Hepatocyte (in vitro differentiated cells): ENCODE measurements at regions not wholly inside any gene's neighbourhood (a gene's known extent, or its start where the extent isn't known, plus 50 kb on each side); places are given as distances from the start of the nearest gene placed in this dataset.

Experiments
- DNase-seq: peaks from one replicate; pipeline ENCODE4 v3.0.0-alpha.2; 2016; ENCODE audit warnings: low spot score
- H2AFZ ChIP-seq: fragments of 200-600 bp; sonication (generic); 2 replicates; pipeline ENCODE4 v1.6.0; 2016; ENCODE audit warnings: antibody characterized with exemption, mild to moderate bottlenecking
- H3K27ac ChIP-seq: fragments of 200-600 bp; sonication (generic); 2 replicates; pipeline ENCODE4 v1.5.1; 2016; ENCODE audit warnings: mild to moderate bottlenecking
- H3K27me3 ChIP-seq: fragments of 200-600 bp; sonication (generic); 2 replicates; pipeline ENCODE4 v1.6.1; 2016
- H3K36me3 ChIP-seq: fragments of 200-600 bp; sonication (generic); replicated peaks from 2 replicates; pipeline ENCODE4 v1.5.1; 2016; ENCODE audit warnings: low read depth; ENCODE audit not compliant: insufficient read depth
- H3K4me1 ChIP-seq: fragments of 200-600 bp; sonication (generic); 2 replicates; pipeline ENCODE4 v1.5.1; 2016; ENCODE audit warnings: mild to moderate bottlenecking, moderate library complexity; ENCODE audit not compliant: insufficient read depth
- H3K4me2 ChIP-seq: fragments of 200-600 bp; sonication (generic); 2 replicates; pipeline ENCODE4 v1.6.0; 2016
- H3K4me3 ChIP-seq: fragments of 200-600 bp; sonication (generic); 2 replicates; pipeline ENCODE4 v1.5.1; 2016; ENCODE audit warnings: mild to moderate bottlenecking
- H3K79me2 ChIP-seq: fragments of 200-600 bp; sonication (generic); 2 replicates; pipeline ENCODE4 v1.6.0; 2017; ENCODE audit warnings: mild to moderate bottlenecking
- H3K9me2 ChIP-seq: fragments of 200-600 bp; sonication (generic); replicated peaks from 2 replicates; pipeline ENCODE4 v1.6.0; 2017; ENCODE audit warnings: mild to moderate bottlenecking; ENCODE audit not compliant: insufficient read depth
- H3K9me3 ChIP-seq: fragments of 200-600 bp; sonication (generic); 2 replicates; pipeline ENCODE4 v1.5.1; 2016; ENCODE audit warnings: low read depth, mild to moderate bottlenecking
- H4K20me1 ChIP-seq: fragments of 200-600 bp; sonication (generic); 2 replicates; pipeline ENCODE4 v1.6.0; 2016; ENCODE audit warnings: mild to moderate bottlenecking; ENCODE audit not compliant: insufficient read depth, poor library complexity, severe bottlenecking
- CTCF ChIP-seq: fragments of 200-600 bp; sonication (generic); IDR thresholded peaks from 2 replicates; pipeline ENCODE4 v1.5.1; 2016; ENCODE audit warnings: antibody characterized with exemption, mild to moderate bottlenecking; ENCODE audit not compliant: poor library complexity
- EZH2 ChIP-seq: fragments of 200-600 bp; sonication (generic); IDR thresholded peaks from 2 replicates; pipeline ENCODE4 v1.6.1; 2016; ENCODE audit warnings: antibody characterized with exemption, mild to moderate bottlenecking, borderline replicate concordance
- EZH2phosphoT487 ChIP-seq: fragments of 200-600 bp; sonication (generic); IDR thresholded peaks from one replicate; pipeline ENCODE4 v1.6.1; 2018; ENCODE audit warnings: antibody characterized with exemption, mild to moderate bottlenecking, low read depth, moderate library complexity; ENCODE audit not compliant: unreplicated experiment, severe bottlenecking
- WGBS: methylation state at CpG from one replicate; pipeline ENCODE4 v1.1.6; 2016; ENCODE audit warnings: low lambda C conversion rate; ENCODE audit errors: missing lambda C conversion rate; 5-methylcytosine and 5-hydroxymethylcytosine counted together

- Histone ChIP-seq H3K4me2 (peak overlapping the region; percentile 15), H3K27ac (no peak overlapping the region), H3K27me3 (peaks cover 2% of the 10 kb centered on the region), H3K9me2 (no peaks in the 10 kb centered on the region), H3K4me1 (peaks cover 6% of the 10 kb centered on the region), H2AFZ (no peak overlapping the region), H3K4me3 (no peak overlapping the region), H4K20me1 (no peaks in the 10 kb centered on the region), H3K36me3 (no peaks in the 10 kb centered on the region), H3K9me3 (no peaks in the 10 kb centered on the region), H3K79me2 (no peaks in the 10 kb centered on the region)
- WGBS = 72% methylated on average over 5 of the region's 5 CpGs
- DNase-seq = peak; percentile 33
- no peak for TF ChIP-seq CTCF
- no peak for TF ChIP-seq EZH2
- no peak for TF ChIP-seq EZH2phosphoT487
These were observed 340.4 kb downstream of the NKX6-1 start for GRCh38 chr4:84158670-84159069.

GRCh38 chr4:84151574-84151973 lies 347.5 kb downstream of the NKX6-1 start:
- H3K4me3 ChIP-seq = no peak overlapping the region
- H3K79me2 ChIP-seq = no peaks in the 10 kb centered on the region
- no peak for TF ChIP-seq EZH2
- no peak for TF ChIP-seq CTCF
- TF ChIP-seq EZH2phosphoT487 = no peak
- H3K9me3 ChIP-seq = no peaks in the 10 kb centered on the region
- H3K36me3 ChIP-seq = no peaks in the 10 kb centered on the region
- H3K27ac ChIP-seq = no peak overlapping the region
- no peak overlapping the region for H3K4me2 ChIP-seq
- 72% methylated on average over 2 of the region's 2 CpGs for WGBS
- no peaks in the 10 kb centered on the region for H3K9me2 ChIP-seq
- no peak for DNase-seq
- no peaks in the 10 kb centered on the region for H3K27me3 ChIP-seq
- H3K4me1 ChIP-seq = no peaks in the 10 kb centered on the region
- H2AFZ ChIP-seq = no peak overlapping the region
- no peaks in the 10 kb centered on the region for H4K20me1 ChIP-seq

GRCh38 chr4:84150177-84150576 lies 348.9 kb downstream of the NKX6-1 start:
- Histone ChIP-seq H3K9me3 (no peaks in the 10 kb centered on the region), H3K36me3 (no peaks in the 10 kb centered on the region), H3K27ac (no peak overlapping the region), H3K9me2 (no peaks in the 10 kb centered on the region), H3K79me2 (no peaks in the 10 kb centered on the region), H2AFZ (no peak overlapping the region), H4K20me1 (no peaks in the 10 kb centered on the region), H3K4me1 (no peaks in the 10 kb centered on the region), H3K4me2 (no peak overlapping the region), H3K27me3 (no peaks in the 10 kb centered on the region), H3K4me3 (no peak overlapping the region)
- WGBS = 95% methylated on average over 1 of the region's 1 CpG
- TF ChIP-seq EZH2 (no peak), EZH2phosphoT487 (no peak), CTCF (no peak)
- no peak for DNase-seq

- DNase-seq = no peak
- H3K4me2 ChIP-seq = no peak overlapping the region
- no peaks in the 10 kb centered on the region for H3K36me3 ChIP-seq
- H3K79me2 ChIP-seq = no peaks in the 10 kb centered on the region
- H3K9me3 ChIP-seq = no peaks in the 10 kb centered on the region
- no peak for TF ChIP-seq CTCF
- no peak for TF ChIP-seq EZH2phosphoT487
- TF ChIP-seq EZH2 = no peak
- H3K4me3 ChIP-seq = no peak overlapping the region
- no peaks in the 10 kb centered on the region for H4K20me1 ChIP-seq
- no peaks in the 10 kb centered on the region for H3K9me2 ChIP-seq
- no peak overlapping the region for H3K27ac ChIP-seq
- no peak overlapping the region for H2AFZ ChIP-seq
- H3K4me1 ChIP-seq = no peaks in the 10 kb centered on the region
- H3K27me3 ChIP-seq = no peaks in the 10 kb centered on the region
- 97% methylated on average over 3 of the region's 3 CpGs for WGBS
These were observed 351.3 kb downstream of the NKX6-1 start for GRCh38 chr4:84147831-84148230.
